ENCODE measurements at regions not wholly inside any gene's neighbourhood (a gene's known extent, or its start where the extent isn't known, plus 50 kb on each side); places are given as distances from the start of the nearest gene placed in this dataset.
"Not testable (repeated sequence)": the region's sequence is repeated elsewhere in the genome, so short reads cannot be mapped to it uniquely, and the experiment has no call there.

DNA sequence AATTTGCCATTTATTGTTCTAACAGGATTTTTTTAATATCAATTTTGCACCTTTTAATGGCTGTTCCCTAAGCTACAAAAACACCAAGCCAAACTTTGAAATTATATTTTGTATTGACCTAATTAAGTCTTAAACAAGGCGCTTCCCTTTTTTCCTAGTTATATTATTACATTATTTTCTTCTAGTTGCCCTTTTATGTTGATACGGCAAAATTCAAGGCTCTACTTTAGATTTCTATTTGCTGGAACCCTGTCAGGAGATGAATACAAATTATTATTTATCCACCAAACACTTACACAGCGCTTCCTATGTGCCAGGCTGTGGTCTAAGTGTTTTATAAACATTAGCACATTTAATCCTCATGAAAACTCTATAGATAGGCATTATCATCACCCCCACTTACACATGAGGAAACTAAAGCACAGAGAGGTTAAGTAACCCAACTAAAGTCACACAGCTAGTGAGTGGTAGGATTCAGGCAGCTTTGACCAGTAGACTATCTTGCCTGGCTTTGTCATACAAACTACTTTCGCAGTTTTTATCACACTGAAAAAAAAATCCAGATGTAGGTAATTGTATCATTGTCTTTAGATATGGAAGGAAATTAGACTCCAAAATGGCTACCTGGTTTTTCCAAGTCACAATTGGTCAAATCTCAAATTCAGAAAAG, 456.5 kb downstream of the STK39 start:
- no peak for DNase-seq

DNA sequence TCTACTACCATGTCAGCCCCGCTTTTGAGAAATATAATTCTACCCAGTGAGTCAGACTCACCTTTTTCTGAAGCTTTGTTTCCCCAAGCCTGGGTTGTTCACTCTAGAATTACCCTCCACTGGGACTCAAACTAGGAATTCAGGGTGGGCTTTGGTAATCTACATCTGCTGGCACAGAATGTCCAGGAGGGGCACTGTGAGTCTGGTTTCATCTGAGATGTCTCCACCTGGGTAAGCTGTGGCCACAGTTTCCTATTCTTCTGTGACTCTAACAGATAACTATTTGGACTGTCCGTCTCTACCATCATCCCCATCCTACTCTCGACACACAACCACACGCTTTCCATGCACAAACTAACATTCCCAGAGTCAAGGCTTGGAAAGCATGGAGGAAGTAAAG, 457.2 kb downstream of the STK39 start:
- DNase-seq = no peak

DNA sequence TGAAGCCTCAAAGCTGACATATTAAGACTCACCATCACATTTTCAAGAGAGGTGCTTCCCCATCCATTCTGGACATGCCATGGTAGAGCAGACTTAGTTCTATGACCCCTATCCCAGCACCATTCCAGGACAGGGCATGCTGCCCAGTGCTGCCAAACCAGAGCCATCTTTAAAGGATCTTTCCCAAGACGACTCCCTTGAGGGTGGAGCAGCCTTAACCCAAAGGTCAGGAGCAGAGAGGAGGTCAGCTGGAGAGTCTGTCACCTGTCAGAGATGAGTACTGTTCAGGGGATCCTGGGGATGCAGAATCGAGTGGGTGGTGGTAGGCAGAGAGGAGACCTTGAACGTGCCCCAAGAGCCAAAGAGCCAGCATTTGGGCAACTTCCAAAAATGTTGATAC, 459.8 kb downstream of the STK39 start:
- no peak for DNase-seq

DNA sequence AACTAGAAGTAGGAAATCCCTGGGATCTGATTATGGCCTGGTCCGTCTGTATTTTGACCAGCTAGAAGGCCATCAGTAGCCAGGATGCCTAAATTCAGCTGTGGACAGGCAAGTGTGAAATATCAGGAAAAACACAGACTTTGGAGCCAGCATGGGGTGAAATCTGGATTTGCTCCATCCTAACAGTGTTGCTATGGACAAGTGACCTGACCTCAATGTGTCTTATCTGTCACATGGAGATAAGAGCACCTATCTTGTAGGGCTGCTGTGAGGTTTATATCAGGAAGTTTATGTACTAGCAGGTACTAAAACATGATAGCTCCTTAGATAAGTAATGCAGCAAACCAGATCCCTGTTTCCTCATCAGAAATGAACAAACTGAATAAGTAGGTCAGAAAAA, 460.4 kb downstream of the STK39 start:
- DNase-seq = no peak

GRCh38 chr2:167785606-167786216, 461.7 kb downstream of the STK39 start:
- no peak for DNase-seq

GRCh38 chr2:167784084-167784425, 463.3 kb downstream of the STK39 start:
- DNase-seq = no peak

GRCh38 chr2:167783261-167784083, 463.9 kb downstream of the STK39 start:
- no peak for DNase-seq

GRCh38 chr2:167781629-167782028, 465.8 kb downstream of the STK39 start:
- DNase-seq = not testable (repeated sequence)

DNA sequence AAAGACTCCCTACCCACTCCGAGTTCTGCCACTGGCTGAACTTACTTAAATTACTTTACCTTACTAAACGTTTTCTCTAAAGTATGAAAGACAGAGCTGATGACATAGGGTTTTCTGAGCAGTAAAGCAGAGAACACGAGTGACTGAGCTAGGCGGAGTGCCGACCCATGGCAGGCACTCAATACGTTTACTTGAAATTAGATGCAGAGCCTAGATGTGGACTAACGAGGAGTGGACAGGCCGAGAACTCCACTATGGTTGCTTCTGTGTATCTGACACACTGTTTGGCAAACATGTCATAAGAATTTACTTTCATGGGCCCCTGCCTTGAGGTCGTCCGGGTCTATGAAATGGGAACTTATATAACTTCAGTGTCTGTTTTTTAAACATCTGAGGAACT, 471.0 kb downstream of the STK39 start:
- no peak for DNase-seq

GRCh38 chr2:167771628-167772027, 475.8 kb downstream of the STK39 start:
- DNase-seq = no peak

GRCh38 chr2:167769020-167769419, 478.4 kb downstream of the STK39 start:
- DNase-seq = no peak

DNA sequence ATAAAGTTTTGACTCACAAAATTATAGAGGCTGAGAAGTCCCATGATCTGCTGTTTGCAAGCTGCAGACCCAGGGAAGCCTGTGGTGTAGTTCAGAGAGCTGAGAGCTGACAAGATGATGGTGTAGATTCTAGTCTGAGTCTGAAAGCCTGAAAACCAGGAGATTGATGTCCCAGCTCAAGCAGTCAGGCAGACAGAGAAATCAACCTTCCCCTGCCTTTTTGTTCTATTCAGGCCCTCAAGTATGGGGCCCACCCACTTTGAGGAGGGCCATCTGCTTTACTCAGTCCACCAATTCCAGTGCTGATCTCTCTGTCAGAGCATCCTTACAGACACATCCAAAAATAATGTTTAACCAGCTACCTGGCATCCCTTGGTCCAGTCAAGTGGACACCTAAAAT, 479.6 kb downstream of the STK39 start:
- no peak for DNase-seq

GRCh38 chr2:167764772-167765341, 482.5 kb downstream of the STK39 start:
- no peak for DNase-seq

DNA sequence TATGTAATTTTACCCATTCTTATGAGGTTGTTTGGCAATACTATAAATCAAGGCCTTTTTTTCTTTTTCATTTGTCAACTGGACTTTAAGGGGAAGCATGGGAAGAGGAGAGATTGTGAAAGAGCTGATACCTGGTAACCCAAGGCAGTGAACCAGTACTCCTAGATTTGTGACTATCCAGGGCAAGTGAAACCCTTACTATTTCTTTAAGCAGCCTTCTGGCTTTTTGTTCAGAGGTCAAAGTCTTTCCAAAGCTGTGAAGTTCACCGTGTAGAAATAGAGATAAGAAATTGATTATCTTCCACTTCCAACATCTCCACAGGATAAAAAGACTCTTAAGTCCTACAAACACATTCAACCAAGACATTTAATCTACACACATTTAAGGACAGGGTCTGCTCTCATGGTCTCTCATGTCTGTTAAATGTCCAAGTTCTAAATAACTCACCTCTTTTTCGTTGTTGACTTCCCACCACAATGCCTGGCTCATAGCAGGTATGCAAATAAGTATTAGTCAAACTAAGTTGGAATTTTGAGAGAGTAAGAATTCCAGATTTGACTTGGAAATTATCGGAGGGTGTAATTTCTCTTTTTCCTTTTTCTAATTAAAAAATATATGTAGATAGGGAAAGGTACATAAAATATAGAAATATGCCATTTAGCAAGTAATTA, 485.8 kb downstream of the STK39 start:
- DNase-seq = no peak

DNA sequence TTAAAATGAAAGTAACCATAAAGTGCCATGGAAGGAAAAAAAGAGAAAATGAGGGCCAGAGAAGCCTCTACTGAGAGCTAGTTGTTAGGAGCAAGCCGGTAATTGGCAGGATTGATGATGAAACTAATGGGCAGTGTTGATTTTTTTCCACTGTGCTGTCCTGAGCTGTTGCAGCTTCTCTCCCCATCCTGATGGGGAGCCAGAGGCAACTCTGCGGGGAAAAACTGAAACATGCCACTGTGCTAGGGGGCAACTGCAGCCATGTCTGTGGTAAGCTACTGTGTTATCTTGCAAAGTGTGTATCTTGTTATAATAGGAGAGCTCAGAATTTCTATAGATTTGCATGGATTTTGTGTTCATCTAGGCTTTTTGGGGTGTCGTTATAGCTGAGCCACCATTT, 487.9 kb downstream of the STK39 start:
- DNase-seq = no peak

- no peak for DNase-seq
Measured at GRCh38 chr2:167758292-167758691, 489.1 kb downstream of the STK39 start.

DNA sequence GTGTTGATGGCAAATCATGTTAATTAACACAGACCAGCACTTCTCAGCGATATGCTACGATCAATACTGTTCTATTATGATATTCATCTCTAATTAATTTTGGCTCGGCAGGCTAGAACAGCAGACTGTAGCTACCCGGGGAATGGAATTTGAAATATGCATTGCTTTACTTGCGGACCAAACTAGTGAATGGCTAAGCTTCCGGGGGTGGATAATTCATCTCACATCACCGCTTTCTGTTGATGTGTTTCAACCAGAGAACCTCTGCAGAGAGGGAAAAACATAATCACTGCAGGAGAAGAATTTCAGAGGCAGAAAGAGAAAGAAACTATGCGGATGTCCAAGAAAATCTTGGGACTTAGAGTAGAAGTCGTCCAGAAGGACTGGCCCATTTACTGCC, 490.9 kb downstream of the STK39 start:
- no peak for DNase-seq

DNA sequence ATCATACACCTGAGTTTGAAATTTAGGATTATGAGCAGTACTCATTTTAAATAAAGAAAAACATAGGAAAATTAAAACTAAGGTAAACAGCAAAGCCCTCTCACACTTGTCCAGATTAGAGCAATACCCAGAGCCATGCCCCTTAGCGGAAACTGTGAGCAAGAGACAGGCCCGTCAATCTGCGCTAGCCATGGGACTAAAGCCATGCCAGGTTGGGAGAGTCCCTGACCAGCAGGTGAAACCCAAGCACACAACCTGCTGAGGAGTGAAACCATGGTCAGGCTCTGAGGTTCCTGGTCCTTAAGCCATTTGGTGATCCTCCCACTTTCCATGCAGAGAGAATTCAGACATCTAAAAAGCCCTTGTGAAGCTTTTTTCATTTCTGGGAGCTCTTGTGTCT, 494.3 kb downstream of the STK39 start:
- DNase-seq = no peak

DNA sequence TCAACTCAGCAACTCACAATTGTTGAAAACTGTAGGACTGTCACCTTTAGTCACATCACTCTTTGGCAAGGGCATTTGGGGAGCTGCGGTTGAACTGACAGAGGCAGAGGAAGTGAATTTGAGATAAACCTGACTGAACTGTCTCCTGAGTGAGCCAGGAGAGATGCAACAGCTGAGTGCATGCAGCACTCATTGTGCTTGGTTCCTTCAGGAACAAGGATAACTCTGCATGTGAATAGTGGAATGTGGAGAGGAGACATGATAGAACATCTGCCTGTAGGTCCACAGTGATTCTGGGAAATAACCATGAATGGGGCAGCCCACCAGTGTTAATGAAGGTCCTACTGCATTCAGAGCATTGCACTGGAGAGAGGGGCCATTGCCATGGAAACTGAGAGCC, 494.7 kb downstream of the STK39 start:
- DNase-seq = no peak

GRCh38 chr2:167750675-167751074, 496.7 kb downstream of the STK39 start:
- no peak for DNase-seq

GRCh38 chr2:167749660-167750059, 497.7 kb downstream of the STK39 start:
- DNase-seq = no peak

- no peak for DNase-seq
Measured at GRCh38 chr2:167749016-167749415, 498.4 kb downstream of the STK39 start.

DNA sequence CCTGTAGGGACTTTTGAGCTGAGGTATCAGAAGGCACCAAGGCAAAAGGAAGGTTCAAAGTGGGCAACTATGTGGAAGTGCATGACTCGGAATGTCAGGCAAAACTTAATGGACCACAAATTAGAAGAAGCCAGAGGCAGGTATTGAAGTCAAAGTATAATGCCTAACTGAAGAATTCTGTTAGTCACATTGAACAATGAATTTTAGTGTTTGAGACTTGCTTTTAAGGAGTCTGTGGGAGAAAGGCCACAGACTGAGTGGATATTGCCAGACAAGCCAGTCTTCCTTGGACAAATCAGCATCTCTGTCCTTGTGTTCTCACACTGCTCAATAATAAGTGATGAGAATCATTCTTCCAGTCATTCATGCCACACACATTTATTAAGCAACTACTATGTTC, 498.9 kb downstream of the STK39 start:
- DNase-seq = no peak

Data from NCI-H774 (cell line).